ENCODE measurements at regions not wholly inside any gene's neighbourhood (a gene's known extent, or its start where the extent isn't known, plus 50 kb on each side); places are given as distances from the start of the nearest gene placed in this dataset.

DNA sequence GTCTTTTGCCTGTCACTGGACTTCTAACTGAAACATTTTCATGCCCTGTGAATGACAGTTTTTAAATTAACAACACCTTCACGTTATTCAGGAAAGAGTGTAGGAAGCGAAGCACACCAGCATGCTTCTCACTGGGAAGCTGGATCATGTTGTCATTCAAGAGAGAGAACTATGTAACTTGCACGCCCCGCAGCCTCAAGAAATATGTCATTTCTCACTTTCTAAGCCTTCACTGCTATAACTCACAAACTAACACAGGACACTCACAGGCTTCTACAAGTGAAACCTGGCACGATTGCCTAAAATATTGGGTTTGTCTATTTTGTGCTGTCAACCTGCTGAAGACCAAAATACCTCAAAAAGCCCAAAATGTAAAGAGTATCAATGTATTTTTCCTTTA is 466.3 kb downstream of the EFNA5 start:
- no peak overlapping the region for H3K27ac ChIP-seq (ENCODE audit: low read depth in 1 of 2, low read length in 2 of 2)
- TF ChIP-seq EGR1 (IDR thresholded peaks at IDR 0.05; ENCODE audit: low read depth in 2 of 2): no peak
- no peak for TF ChIP-seq HNF4G (IDR thresholded peaks at IDR 0.05)
- TF ChIP-seq, protein P1, sequence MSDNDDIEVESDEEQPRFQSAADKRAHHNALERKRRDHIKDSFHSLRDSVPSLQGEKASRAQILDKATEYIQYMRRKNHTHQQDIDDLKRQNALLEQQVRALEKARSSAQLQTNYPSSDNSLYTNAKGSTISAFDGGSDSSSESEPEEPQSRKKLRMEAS (IDR thresholded peaks at IDR 0.05): no peak
- TF ChIP-seq, protein P2, sequence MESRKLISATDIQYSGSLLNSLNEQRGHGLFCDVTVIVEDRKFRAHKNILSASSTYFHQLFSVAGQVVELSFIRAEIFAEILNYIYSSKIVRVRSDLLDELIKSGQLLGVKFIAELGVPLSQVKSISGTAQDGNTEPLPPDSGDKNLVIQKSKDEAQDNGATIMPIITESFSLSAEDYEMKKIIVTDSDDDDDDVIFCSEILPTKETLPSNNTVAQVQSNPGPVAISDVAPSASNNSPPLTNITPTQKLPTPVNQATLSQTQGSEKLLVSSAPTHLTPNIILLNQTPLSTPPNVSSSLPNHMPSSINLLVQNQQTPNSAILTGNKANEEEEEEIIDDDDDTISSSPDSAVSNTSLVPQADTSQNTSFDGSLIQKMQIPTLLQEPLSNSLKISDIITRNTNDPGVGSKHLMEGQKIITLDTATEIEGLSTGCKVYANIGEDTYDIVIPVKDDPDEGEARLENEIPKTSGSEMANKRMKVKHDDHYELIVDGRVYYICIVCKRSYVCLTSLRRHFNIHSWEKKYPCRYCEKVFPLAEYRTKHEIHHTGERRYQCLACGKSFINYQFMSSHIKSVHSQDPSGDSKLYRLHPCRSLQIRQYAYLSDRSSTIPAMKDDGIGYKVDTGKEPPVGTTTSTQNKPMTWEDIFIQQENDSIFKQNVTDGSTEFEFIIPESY (IDR thresholded peaks at IDR 0.05): no peak
- no peak for TF ChIP-seq TAF1 (conservative IDR thresholded peaks at IDR 0.05)
- TF ChIP-seq FOXA1 (IDR thresholded peaks at IDR 0.05): no peak
- no peak for TF ChIP-seq HNF4A (conservative IDR thresholded peaks at IDR 0.05)
- no peak for TF ChIP-seq NR2F2 (IDR thresholded peaks at IDR 0.05)
- TF ChIP-seq RXRA (IDR thresholded peaks at IDR 0.05): no peak
- no peaks in the 10 kb centered on the region for H3K36me3 ChIP-seq (ENCODE audit: control insufficient read depth in 4 of 4, insufficient read depth in 3 of 4, low read depth in 1 of 4, low read length in 3 of 4)
- H3K27me3 ChIP-seq (ENCODE audit: control insufficient read depth in 4 of 4, insufficient read depth in 4 of 4, low read length in 3 of 4): no peaks in the 10 kb centered on the region
- H3K9ac ChIP-seq (ENCODE audit: low read depth in 1 of 2, low read length in 2 of 2): no peak overlapping the region
- H3K4me3 ChIP-seq (ENCODE audit: low read depth in 1 of 3, low read length in 3 of 3): no peak overlapping the region
- DNase-seq (ENCODE audit: low spot score): no peak
- H3K4me1 ChIP-seq (ENCODE audit: control insufficient read depth in 4 of 4, insufficient read depth in 4 of 4, low read length in 3 of 4): no peaks in the 10 kb centered on the region
- no peaks in the 10 kb centered on the region for H3K9me3 ChIP-seq (ENCODE audit: control insufficient read depth in 4 of 4, low read length in 3 of 4)
- 77% methylated on average over 5 of the region's 5 CpGs for WGBS

DNA sequence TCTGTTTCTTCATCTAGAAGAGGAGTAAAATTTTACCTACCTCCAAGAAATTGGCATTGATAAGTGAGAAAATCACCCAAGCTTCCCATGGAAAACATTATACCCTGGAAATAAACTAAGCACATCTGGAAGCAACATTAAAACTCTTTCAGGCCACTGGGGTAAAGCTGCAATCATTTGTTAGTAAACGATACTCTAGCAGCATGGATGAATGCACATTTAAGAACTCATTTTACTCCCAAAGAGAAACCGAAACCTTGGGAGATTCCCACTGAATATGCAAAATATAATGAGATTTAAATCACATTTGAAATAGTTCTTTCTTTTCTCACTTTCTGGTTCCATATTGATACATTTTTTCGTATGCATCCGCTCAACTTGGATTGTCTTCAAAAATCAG is 467.5 kb downstream of the EFNA5 start:
- 87% methylated on average over 4 of the region's 4 CpGs for WGBS
- Histone ChIP-seq H3K9me3 (ENCODE audit: control insufficient read depth in 4 of 4, low read length in 3 of 4) (no peaks in the 10 kb centered on the region), H3K27me3 (ENCODE audit: control insufficient read depth in 4 of 4, insufficient read depth in 4 of 4, low read length in 3 of 4) (no peaks in the 10 kb centered on the region), H3K4me3 (ENCODE audit: low read depth in 1 of 3, low read length in 3 of 3) (no peak overlapping the region), H3K36me3 (ENCODE audit: control insufficient read depth in 4 of 4, insufficient read depth in 3 of 4, low read depth in 1 of 4, low read length in 3 of 4) (no peaks in the 10 kb centered on the region), H3K9ac (ENCODE audit: low read depth in 1 of 2, low read length in 2 of 2) (no peak overlapping the region), H3K27ac (ENCODE audit: low read depth in 1 of 2, low read length in 2 of 2) (no peak overlapping the region), H3K4me1 (ENCODE audit: control insufficient read depth in 4 of 4, insufficient read depth in 4 of 4, low read length in 3 of 4) (no peaks in the 10 kb centered on the region)
- no peak for DNase-seq (ENCODE audit: low spot score)
- TF ChIP-seq FOXA2 (IDR thresholded peaks at IDR 0.05): no peak
- no peak for TF ChIP-seq HNF4G (IDR thresholded peaks at IDR 0.05)
- no peak for TF ChIP-seq JUND (IDR thresholded peaks at IDR 0.05)
- TF ChIP-seq GABPA (IDR thresholded peaks at IDR 0.05 in 1 of 2, conservative IDR thresholded peaks at IDR 0.05 in 1 of 2): no peak
- TF ChIP-seq EGR1 (IDR thresholded peaks at IDR 0.05; ENCODE audit: low read depth in 2 of 2): no peak
- no peak for TF ChIP-seq YY1 (IDR thresholded peaks at IDR 0.05)
- TF ChIP-seq NR2F2 (IDR thresholded peaks at IDR 0.05): no peak
- TF ChIP-seq, protein P3, sequence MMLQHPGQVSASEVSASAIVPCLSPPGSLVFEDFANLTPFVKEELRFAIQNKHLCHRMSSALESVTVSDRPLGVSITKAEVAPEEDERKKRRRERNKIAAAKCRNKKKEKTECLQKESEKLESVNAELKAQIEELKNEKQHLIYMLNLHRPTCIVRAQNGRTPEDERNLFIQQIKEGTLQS (IDR thresholded peaks at IDR 0.05): no peak
- no peak for TF ChIP-seq HNF4A (conservative IDR thresholded peaks at IDR 0.05)
- TF ChIP-seq, protein P4, sequence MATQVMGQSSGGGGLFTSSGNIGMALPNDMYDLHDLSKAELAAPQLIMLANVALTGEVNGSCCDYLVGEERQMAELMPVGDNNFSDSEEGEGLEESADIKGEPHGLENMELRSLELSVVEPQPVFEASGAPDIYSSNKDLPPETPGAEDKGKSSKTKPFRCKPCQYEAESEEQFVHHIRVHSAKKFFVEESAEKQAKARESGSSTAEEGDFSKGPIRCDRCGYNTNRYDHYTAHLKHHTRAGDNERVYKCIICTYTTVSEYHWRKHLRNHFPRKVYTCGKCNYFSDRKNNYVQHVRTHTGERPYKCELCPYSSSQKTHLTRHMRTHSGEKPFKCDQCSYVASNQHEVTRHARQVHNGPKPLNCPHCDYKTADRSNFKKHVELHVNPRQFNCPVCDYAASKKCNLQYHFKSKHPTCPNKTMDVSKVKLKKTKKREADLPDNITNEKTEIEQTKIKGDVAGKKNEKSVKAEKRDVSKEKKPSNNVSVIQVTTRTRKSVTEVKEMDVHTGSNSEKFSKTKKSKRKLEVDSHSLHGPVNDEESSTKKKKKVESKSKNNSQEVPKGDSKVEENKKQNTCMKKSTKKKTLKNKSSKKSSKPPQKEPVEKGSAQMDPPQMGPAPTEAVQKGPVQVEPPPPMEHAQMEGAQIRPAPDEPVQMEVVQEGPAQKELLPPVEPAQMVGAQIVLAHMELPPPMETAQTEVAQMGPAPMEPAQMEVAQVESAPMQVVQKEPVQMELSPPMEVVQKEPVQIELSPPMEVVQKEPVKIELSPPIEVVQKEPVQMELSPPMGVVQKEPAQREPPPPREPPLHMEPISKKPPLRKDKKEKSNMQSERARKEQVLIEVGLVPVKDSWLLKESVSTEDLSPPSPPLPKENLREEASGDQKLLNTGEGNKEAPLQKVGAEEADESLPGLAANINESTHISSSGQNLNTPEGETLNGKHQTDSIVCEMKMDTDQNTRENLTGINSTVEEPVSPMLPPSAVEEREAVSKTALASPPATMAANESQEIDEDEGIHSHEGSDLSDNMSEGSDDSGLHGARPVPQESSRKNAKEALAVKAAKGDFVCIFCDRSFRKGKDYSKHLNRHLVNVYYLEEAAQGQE (IDR thresholded peaks at IDR 0.05): no peak
- no peak for TF ChIP-seq TAF1 (conservative IDR thresholded peaks at IDR 0.05)

Measured in liver (tissue), 7 donors.